Sigmoid colon (tissue), 6 donors: ENCODE measurements at regions not wholly inside any gene's neighbourhood (a gene's known extent, or its start where the extent isn't known, plus 50 kb on each side); places are given as distances from the start of the nearest gene placed in this dataset.

Experiments used
- DNase-seq: peaks from one replicate; pipeline ENCODE4 v3.0.0-alpha.2; 2019
- H3K27ac ChIP-seq, 4 donors: fragments of 200-600 bp; sonication (generic); one replicate each; pipeline ENCODE4 v1.5.1; 2016 to 2019; ENCODE audit warnings: mild to moderate bottlenecking in 1 of 4
- H3K27me3 ChIP-seq, 3 donors: fragments of 200-600 bp; sonication (generic); one replicate each; pipeline ENCODE4 v1.5.1; 2019; ENCODE audit warnings: mild to moderate bottlenecking in 1 of 3
- H3K36me3 ChIP-seq, 4 donors: fragments of 200-600 bp; sonication (generic); one replicate each; pipeline ENCODE4 v1.5.1; 2016 to 2019
- H3K4me1 ChIP-seq, 4 donors: fragments of 200-600 bp; sonication (generic); one replicate each; pipeline ENCODE4 v1.5.1; 2017 to 2019
- H3K4me3 ChIP-seq, 4 donors: fragments of 200-600 bp; sonication (generic); one replicate each; pipeline ENCODE4 v1.5.1; 2017 to 2019; ENCODE audit warnings: mild to moderate bottlenecking in 2 of 4, moderate library complexity in 1 of 4
- H3K9me3 ChIP-seq, 4 donors: fragments of 200-600 bp in 3 of 4; sonication (generic) in 3 of 4; one replicate each; pipeline versions ENCODE4 v1.5.1 to v1.6.1; 2013 to 2019
- CTCF ChIP-seq, 4 experiments: fragments of 450-650 bp in 3 of 4; fragments of 200-600 bp in 1 of 4; IDR thresholded peaks; one replicate each; pipeline ENCODE4 v1.5.1; 2016 to 2019; ENCODE audit warnings: antibody characterized with exemption in 4 of 4, mild to moderate bottlenecking in 3 of 4, moderate library complexity in 2 of 4
- EP300 ChIP-seq, 4 donors: sonication (generic); formaldehyde crosslinking; IDR thresholded peaks; one replicate each; pipeline ENCODE4 v1.6.1; 2017; ENCODE audit warnings: antibody characterized with exemption in 4 of 4
- POLR2A ChIP-seq, 2 donors: fragments of 450-650 bp; IDR thresholded peaks; one replicate each; pipeline ENCODE4 v1.6.1; 2016; ENCODE audit warnings: antibody characterized with exemption in 2 of 2, mild to moderate bottlenecking in 2 of 2, moderate library complexity in 2 of 2
- POLR2AphosphoS5 ChIP-seq, 4 donors: sonication (generic); formaldehyde crosslinking; IDR thresholded peaks; one replicate each; pipeline ENCODE4 v1.6.1; 2017; ENCODE audit warnings: antibody characterized with exemption in 4 of 4
- WGBS, 2 donors: extraction: QIAGEN DNeasy Blood & Tissue Kit; methylation state at CpG; one replicate each; pipeline ENCODE4 v1.1.7; 2013; 5-methylcytosine and 5-hydroxymethylcytosine counted together
- intact Hi-C: fragments of 100-400 bp; cut with DNase I; formaldehyde crosslinking; loops from one replicate; pipeline ENCODE4 v1.15.1; 2023
- donor health status: healthy with polysubstance abuse.
- donor health status: healthy.

GRCh38 chr7:130222-130572, 62.2 kb upstream of the FAM20C start:
- DNase-seq = peak; percentile 85
- Histone ChIP-seq H3K9me3 (no peaks in the 10 kb centered on the region), H3K27me3 (no peaks in the 10 kb centered on the region), H3K4me3 (peak overlapping the region in 1 of 4 donors; percentile 15), H3K27ac (peak overlapping the region; percentile 63 to 75 (median 65)), H3K4me1 (peaks cover 0 to 31% (median 26%) of the 10 kb centered on the region in 4 donors), H3K36me3 (no peaks in the 10 kb centered on the region)
- TF ChIP-seq POLR2AphosphoS5 (IDR thresholded peaks at IDR 0.05) = peak in 2 of 4 donors; percentile 2 to 8
- TF ChIP-seq CTCF (IDR thresholded peaks at IDR 0.05) = no peak
- 74 to 79% methylated on average over 7 of the region's 7 CpGs for WGBS, 2 donors
- intact Hi-C loops = no loop called here

- intact Hi-C loops = no loop called here
- H3K4me1 ChIP-seq = peaks cover 0 to 31% (median 26%) of the 10 kb centered on the region in 4 donors
- 74 to 79% methylated on average over 19 of the region's 19 CpGs for WGBS, 2 donors
- H3K9me3 ChIP-seq = no peaks in the 10 kb centered on the region
- DNase-seq = peak; percentile 64
- no peaks in the 10 kb centered on the region for H3K27me3 ChIP-seq
- no peak for TF ChIP-seq POLR2A (IDR thresholded peaks at IDR 0.05)
- TF ChIP-seq POLR2AphosphoS5 (IDR thresholded peaks at IDR 0.05) = no peak
- TF ChIP-seq EP300 (IDR thresholded peaks at IDR 0.05) = no peak
- no peak for TF ChIP-seq CTCF (IDR thresholded peaks at IDR 0.05)
- H3K4me3 ChIP-seq = no peak overlapping the region
- peak overlapping the region in 3 of 4 donors; percentile 31 to 47 (median 47) for H3K27ac ChIP-seq
- H3K36me3 ChIP-seq = no peaks in the 10 kb centered on the region
Measured at GRCh38 chr7:130875-131780, 61.2 kb upstream of the FAM20C start.

- WGBS, 2 donors = 77 to 80% methylated on average over 21 of the region's 21 CpGs
- Histone ChIP-seq H3K27ac (peak overlapping the region in 3 of 4 donors; percentile 31 to 47 (median 47)), H3K4me1 (peaks cover 0 to 31% (median 26%) of the 10 kb centered on the region in 4 donors), H3K27me3 (no peaks in the 10 kb centered on the region), H3K4me3 (no peak overlapping the region), H3K9me3 (no peaks in the 10 kb centered on the region), H3K36me3 (no peaks in the 10 kb centered on the region)
- DNase-seq = peak; percentile 83
- TF ChIP-seq POLR2A (IDR thresholded peaks at IDR 0.05) (no peak), POLR2AphosphoS5 (IDR thresholded peaks at IDR 0.05) (no peak), CTCF (IDR thresholded peaks at IDR 0.05) (no peak), EP300 (IDR thresholded peaks at IDR 0.05) (no peak)
- intact Hi-C loops = no loop called here
Measured at GRCh38 chr7:131781-132482, 60.4 kb upstream of the FAM20C start.

- no peak for TF ChIP-seq POLR2A (IDR thresholded peaks at IDR 0.05)
- no peak for TF ChIP-seq EP300 (IDR thresholded peaks at IDR 0.05)
- TF ChIP-seq POLR2AphosphoS5 (IDR thresholded peaks at IDR 0.05) = no peak
- no peak for TF ChIP-seq CTCF (IDR thresholded peaks at IDR 0.05)
- Histone ChIP-seq H3K4me1 (peaks cover 0 to 31% (median 26%) of the 10 kb centered on the region in 4 donors), H3K27me3 (no peaks in the 10 kb centered on the region), H3K4me3 (no peak overlapping the region), H3K36me3 (no peaks in the 10 kb centered on the region), H3K9me3 (no peaks in the 10 kb centered on the region), H3K27ac (no peak overlapping the region)
- WGBS, 2 donors = 66 to 83% methylated on average over 2 of the region's 2 CpGs
- no peak for DNase-seq
- intact Hi-C loops = no loop called here
Measured at GRCh38 chr7:132899-133298, 59.5 kb upstream of the FAM20C start.
